ENCODE measurements at regions not wholly inside any gene's neighbourhood (a gene's known extent, or its start where the extent isn't known, plus 50 kb on each side); places are given as distances from the start of the nearest gene placed in this dataset.

DNA sequence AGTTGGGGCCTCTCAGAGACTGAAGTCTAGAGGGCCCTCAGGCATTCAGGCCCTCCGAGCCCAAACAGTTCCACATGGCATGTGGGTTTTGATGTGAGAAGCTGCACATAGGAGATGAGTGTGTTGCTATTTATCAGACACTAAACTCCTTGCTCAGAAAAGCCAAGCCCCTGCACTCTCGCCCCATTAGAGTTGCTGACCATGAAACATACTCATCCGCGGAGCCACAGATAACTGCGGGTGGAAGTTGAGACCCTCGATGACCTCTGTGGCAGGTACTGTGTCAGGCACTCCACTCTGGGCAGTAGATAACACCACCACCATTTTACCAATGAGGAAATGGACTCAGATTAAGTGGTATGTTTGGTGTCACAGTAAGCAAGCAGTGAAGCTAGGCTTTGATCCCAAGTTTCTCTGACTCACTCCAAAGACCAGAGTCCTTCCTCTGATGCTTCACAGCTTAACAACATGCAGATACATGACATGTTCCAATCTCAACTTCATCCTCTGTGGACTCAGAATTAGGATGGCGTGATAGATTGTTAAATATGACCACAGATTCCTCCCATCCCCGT is 202.1 kb downstream of the ADAMTS15 start:
- TF ChIP-seq, protein P1, sequence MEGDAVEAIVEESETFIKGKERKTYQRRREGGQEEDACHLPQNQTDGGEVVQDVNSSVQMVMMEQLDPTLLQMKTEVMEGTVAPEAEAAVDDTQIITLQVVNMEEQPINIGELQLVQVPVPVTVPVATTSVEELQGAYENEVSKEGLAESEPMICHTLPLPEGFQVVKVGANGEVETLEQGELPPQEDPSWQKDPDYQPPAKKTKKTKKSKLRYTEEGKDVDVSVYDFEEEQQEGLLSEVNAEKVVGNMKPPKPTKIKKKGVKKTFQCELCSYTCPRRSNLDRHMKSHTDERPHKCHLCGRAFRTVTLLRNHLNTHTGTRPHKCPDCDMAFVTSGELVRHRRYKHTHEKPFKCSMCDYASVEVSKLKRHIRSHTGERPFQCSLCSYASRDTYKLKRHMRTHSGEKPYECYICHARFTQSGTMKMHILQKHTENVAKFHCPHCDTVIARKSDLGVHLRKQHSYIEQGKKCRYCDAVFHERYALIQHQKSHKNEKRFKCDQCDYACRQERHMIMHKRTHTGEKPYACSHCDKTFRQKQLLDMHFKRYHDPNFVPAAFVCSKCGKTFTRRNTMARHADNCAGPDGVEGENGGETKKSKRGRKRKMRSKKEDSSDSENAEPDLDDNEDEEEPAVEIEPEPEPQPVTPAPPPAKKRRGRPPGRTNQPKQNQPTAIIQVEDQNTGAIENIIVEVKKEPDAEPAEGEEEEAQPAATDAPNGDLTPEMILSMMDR (IDR thresholded peaks at IDR 0.05) = no peak
- no peak for TF ChIP-seq TCF7L2 (IDR thresholded peaks at IDR 0.05; ENCODE audit: low read depth, low read length)
- TF ChIP-seq SIN3A (IDR thresholded peaks at IDR 0.05; ENCODE audit: borderline replicate concordance, insufficient read depth, low read depth, low read length) = no peak
- no peak for TF ChIP-seq POLR2AphosphoS5 (IDR thresholded peaks at IDR 0.05; ENCODE audit: low read depth, low read length)
- TF ChIP-seq, protein P2, sequence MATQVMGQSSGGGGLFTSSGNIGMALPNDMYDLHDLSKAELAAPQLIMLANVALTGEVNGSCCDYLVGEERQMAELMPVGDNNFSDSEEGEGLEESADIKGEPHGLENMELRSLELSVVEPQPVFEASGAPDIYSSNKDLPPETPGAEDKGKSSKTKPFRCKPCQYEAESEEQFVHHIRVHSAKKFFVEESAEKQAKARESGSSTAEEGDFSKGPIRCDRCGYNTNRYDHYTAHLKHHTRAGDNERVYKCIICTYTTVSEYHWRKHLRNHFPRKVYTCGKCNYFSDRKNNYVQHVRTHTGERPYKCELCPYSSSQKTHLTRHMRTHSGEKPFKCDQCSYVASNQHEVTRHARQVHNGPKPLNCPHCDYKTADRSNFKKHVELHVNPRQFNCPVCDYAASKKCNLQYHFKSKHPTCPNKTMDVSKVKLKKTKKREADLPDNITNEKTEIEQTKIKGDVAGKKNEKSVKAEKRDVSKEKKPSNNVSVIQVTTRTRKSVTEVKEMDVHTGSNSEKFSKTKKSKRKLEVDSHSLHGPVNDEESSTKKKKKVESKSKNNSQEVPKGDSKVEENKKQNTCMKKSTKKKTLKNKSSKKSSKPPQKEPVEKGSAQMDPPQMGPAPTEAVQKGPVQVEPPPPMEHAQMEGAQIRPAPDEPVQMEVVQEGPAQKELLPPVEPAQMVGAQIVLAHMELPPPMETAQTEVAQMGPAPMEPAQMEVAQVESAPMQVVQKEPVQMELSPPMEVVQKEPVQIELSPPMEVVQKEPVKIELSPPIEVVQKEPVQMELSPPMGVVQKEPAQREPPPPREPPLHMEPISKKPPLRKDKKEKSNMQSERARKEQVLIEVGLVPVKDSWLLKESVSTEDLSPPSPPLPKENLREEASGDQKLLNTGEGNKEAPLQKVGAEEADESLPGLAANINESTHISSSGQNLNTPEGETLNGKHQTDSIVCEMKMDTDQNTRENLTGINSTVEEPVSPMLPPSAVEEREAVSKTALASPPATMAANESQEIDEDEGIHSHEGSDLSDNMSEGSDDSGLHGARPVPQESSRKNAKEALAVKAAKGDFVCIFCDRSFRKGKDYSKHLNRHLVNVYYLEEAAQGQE (IDR thresholded peaks at IDR 0.05; ENCODE audit: insufficient read depth in 1 of 2, low read depth in 2 of 2, low read length in 1 of 2) = no peak

Measured in Panc1 (cell line).